K562 (cell line): ENCODE measurements at regions not wholly inside any gene's neighbourhood (a gene's known extent, or its start where the extent isn't known, plus 50 kb on each side); places are given as distances from the start of the nearest gene placed in this dataset.

Source experiments
- ATAC-seq: fragments of 200-7000 bp; cut with Tn5 transposase; 3 replicates; pipeline ENCODE4 v1.9.1; 2020; ENCODE audit warnings: moderate library complexity
- BruUV-seq: library from RNA; stranded (reverse); fragments of 400-500 nt; replicated peaks from 2 replicates; lab custom pipeline; 2021; lab: Mats Ljungman, UMichigan
- CTCF ChIA-PET: fragments of 300-600 bp; formaldehyde crosslinking; extraction: SDS; loops from one replicate; lab custom pipeline; 2021; ENCODE audit warnings: low intra/inter-chr PET ratio; lab: Yijun Ruan, JAX
- POLR2A ChIA-PET: fragments of 300-600, 350-650 bp; sonication (Branson Sonifier 250); formaldehyde crosslinking; extraction: SDS; loops from one replicate; lab custom pipeline; 2021; ENCODE audit warnings: antibody characterized with exemption, inconsistent platforms; lab: Yijun Ruan, JAX
- DNase-seq, 4 experiments: peaks; one replicate each; pipeline versions ENCODE4 v3.0.0 to v3.0.0-alpha.2; 2011 to 2018; ENCODE audit warnings: low spot score in 3 of 4, mixed read lengths in 3 of 4; ENCODE audit errors: extremely low read depth in 1 of 4
- FAIRE-seq: peaks from 2 replicates; lab custom pipeline; 2011; peaks lifted over from hg19 to GRCh38; lab: Jason Lieb, UNC
- H2AFZ ChIP-seq: 2 replicates; pipeline ENCODE4 v1.6.0; 2011; ENCODE audit warnings: low read depth, low read length, control low read depth, inconsistent platforms
- H3K27ac ChIP-seq: fragments of 200-600 bp; 3 replicates; pipeline ENCODE4 v1.8.0; 2011; ENCODE audit warnings: low read depth, mild to moderate bottlenecking, control low read depth, inconsistent platforms, low read length, moderate library complexity, mixed read lengths; ENCODE audit errors: extremely low read depth
- H3K27me3 ChIP-seq, 2 experiments: fragments of 300-600 bp in 1 of 2; 2 replicates in 1 of 2; 3 replicates in 1 of 2; pipeline versions ENCODE4 v1.6.0 to v1.8.0; 2011; ENCODE audit warnings: inconsistent platforms in 2 of 2, low read length in 2 of 2, mild to moderate bottlenecking in 1 of 2, mixed read lengths in 1 of 2, moderate library complexity in 1 of 2; ENCODE audit not compliant: control insufficient read depth in 2 of 2, insufficient read depth in 2 of 2
- H3K36me3 ChIP-seq: fragments of 300-600 bp; 3 replicates; pipeline ENCODE4 v1.8.0; 2011; ENCODE audit warnings: mild to moderate bottlenecking, low read length, inconsistent platforms; ENCODE audit not compliant: control insufficient read depth, insufficient read depth
- H3K4me1 ChIP-seq, 2 experiments: fragments of 200-600 bp in 1 of 2; replicated peaks in 1 of 2; 2 replicates in 1 of 2; 3 replicates in 1 of 2; pipeline versions ENCODE4 v1.5.1 to v1.8.0; 2011; ENCODE audit warnings: inconsistent platforms in 2 of 2, low read length in 2 of 2, mild to moderate bottlenecking in 1 of 2, mixed read lengths in 1 of 2, moderate library complexity in 1 of 2; ENCODE audit not compliant: control insufficient read depth in 2 of 2, insufficient read depth in 2 of 2
- H3K4me2 ChIP-seq: 2 replicates; pipeline ENCODE4 v1.6.1; 2011; ENCODE audit warnings: low read length, control low read depth, inconsistent platforms, mixed read lengths; ENCODE audit not compliant: insufficient read depth
- H3K4me3 ChIP-seq: fragments of 200-600 bp; sonication (generic), shearing (Covaris generic); 2 replicates; pipeline ENCODE4 v1.5.1; 2016; ENCODE audit warnings: control low read depth, inconsistent platforms
- H3K79me2 ChIP-seq: fragments of 200-600 bp; 3 replicates; pipeline ENCODE4 v1.8.0; 2011; ENCODE audit warnings: low read length, inconsistent platforms; ENCODE audit not compliant: control insufficient read depth, insufficient read depth
- H3K9ac ChIP-seq, 2 experiments: 2 replicates each; pipeline versions ENCODE4 v1.6.0 to v1.6.1; 2011; ENCODE audit warnings: low read depth in 2 of 2, low read length in 2 of 2, control low read depth in 1 of 2, inconsistent platforms in 1 of 2, mild to moderate bottlenecking in 1 of 2, mixed read lengths in 1 of 2; ENCODE audit not compliant: insufficient read depth in 1 of 2
- H3K9me1 ChIP-seq: one replicate; pipeline ENCODE4 v1.6.0; 2011; ENCODE audit warnings: inconsistent platforms, mild to moderate bottlenecking, low read length, moderate library complexity; ENCODE audit not compliant: control insufficient read depth, insufficient read depth
- H3K9me3 ChIP-seq: replicated peaks from 2 replicates; pipeline ENCODE4 v1.5.1; 2011; ENCODE audit warnings: low read depth, low read length, inconsistent platforms; ENCODE audit not compliant: control insufficient read depth, insufficient read depth
- H4K20me1 ChIP-seq: replicated peaks from 2 replicates; pipeline ENCODE4 v1.6.1; 2011; ENCODE audit warnings: low read length, inconsistent platforms, mixed read lengths; ENCODE audit not compliant: control insufficient read depth, insufficient read depth
- CTCF ChIP-seq, 3 experiments: IDR thresholded peaks in 2 of 3; conservative IDR thresholded peaks in 1 of 3; 2 replicates each; pipeline ENCODE4 v1.5.1; 2011 to 2012; ENCODE audit warnings: low read length in 3 of 3, mild to moderate bottlenecking in 3 of 3, control low read depth in 2 of 3, improper control_type of control experiment in 1 of 3, inconsistent platforms in 1 of 3, low read depth in 1 of 3, mixed read lengths in 1 of 3, moderate library complexity in 1 of 3; ENCODE audit not compliant: insufficient read depth in 2 of 3
- FOS ChIP-seq: IDR thresholded peaks from 3 replicates; pipeline ENCODE4 v1.6.1; 2011; ENCODE audit not compliant: insufficient read length; ENCODE audit errors: extremely low read depth
- RAD21 ChIP-seq, 2 experiments: fragments of 250-450 bp in 1 of 2; fragments of 450-650 bp in 1 of 2; sonication (Bioruptor Pico) in 1 of 2; formaldehyde crosslinking in 1 of 2; IDR thresholded peaks in 1 of 2; conservative IDR thresholded peaks in 1 of 2; 2 replicates each; pipeline versions ENCODE4 v1.4.0 to v1.8.0; 2020 to 2022; ENCODE audit warnings: mild to moderate bottlenecking in 2 of 2, moderate library complexity in 1 of 2
- WGBS: fragments of 100-300 bp; shearing (Covaris generic); methylation state at CpG from one replicate; pipeline ENCODE4 v1.1.6; 2016; ENCODE audit warnings: low coverage, mixed read lengths; ENCODE audit not compliant: insufficient coverage; ENCODE audit errors: missing lambda C conversion rate; 5-methylcytosine and 5-hydroxymethylcytosine counted together
- in situ Hi-C: fragments of 300-500 bp; cut with MboI; formaldehyde crosslinking; loops from 4 replicates; pipeline ENCODE4 v1.15.0; 2018; ENCODE audit warnings: inconsistent platforms, mixed read lengths
- intact Hi-C: fragments of 100-400 bp; cut with micrococcal nuclease; formaldehyde crosslinking; loops from 2 replicates; pipeline ENCODE4 v1.14.2; 2022

DNA sequence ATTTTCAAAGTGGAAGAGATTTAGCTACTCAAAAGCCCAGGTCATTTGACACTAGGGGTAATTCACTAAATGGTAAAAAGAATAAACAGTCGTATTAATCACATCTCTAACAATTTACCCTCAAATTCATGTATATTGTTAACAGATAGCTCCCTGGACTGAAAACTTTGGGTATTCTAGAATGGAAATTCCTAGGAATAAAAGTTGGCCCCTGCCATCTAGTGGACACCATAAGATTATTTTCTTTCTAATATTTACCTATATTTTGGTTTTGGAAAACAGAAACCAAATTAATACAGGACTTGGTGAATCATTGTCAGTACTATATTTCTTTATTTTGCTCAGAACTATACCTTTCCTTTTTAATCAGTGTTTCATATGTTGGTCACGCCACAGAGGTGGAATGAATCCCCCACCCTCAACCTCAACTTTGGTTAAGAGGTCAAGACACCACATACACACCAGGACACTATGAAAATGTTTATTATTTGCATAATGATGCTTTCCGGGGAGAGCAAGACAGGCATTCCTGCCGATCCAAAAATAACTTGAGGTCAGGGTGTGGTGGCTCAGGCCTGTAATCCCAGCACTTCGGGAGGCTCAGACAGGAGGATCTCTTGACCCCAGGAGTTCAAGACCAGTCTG, 96.2 kb upstream of the APOOL start:
- Histone ChIP-seq H3K4me3 (no peak overlapping the region), H3K4me1 (no peaks in the 10 kb centered on the region), H2AFZ (no peak overlapping the region), H3K27ac (no peak overlapping the region), H4K20me1 (no peaks in the 10 kb centered on the region), H3K27me3 (no peaks in the 10 kb centered on the region), H3K4me2 (no peak overlapping the region), H3K79me2 (no peaks in the 10 kb centered on the region), H3K9ac (no peak overlapping the region), H3K9me3 (no peaks in the 10 kb centered on the region), H3K36me3 (no peaks in the 10 kb centered on the region), H3K9me1 (no peaks in the 10 kb centered on the region)
- intact Hi-C loops, result loop anchor here (2.0 kb wide), 1 partner anchor 179 kb away; no protein-coding TSS in a partner anchor
- WGBS, result 0% methylated on average over 5 of the region's 5 CpGs
- BruUV-seq, result no TSS peak
- ChIA-PET POLR2A (no interaction called here), CTCF (no interaction called here)
- FAIRE-seq (no peak), ATAC-seq (no peak), DNase-seq (peak in 1 of 4 experiments; percentile 3)
- TF ChIP-seq FOS, result no peak
- TF ChIP-seq RAD21 (CRISPR knock-in tag; conservative IDR thresholded peaks at IDR 0.05 in 1 of 2, IDR thresholded peaks at IDR 0.05 in 1 of 2), result peak in 1 of 2 experiments; percentile 31; a peak in 2 of 4 replicates
- TF ChIP-seq CTCF (IDR thresholded peaks at IDR 0.05 in 2 of 3, conservative IDR thresholded peaks at IDR 0.05 in 1 of 3; ENCODE audit: insufficient read depth in 2 of 3, low read depth in 1 of 3, low read length in 3 of 3), result peak in 1 of 3 experiments; percentile 21; a peak in 2 of 6 replicates
- in situ Hi-C loops, result no loop called here
